ENCODE measurements at regions not wholly inside any gene's neighbourhood (a gene's known extent, or its start where the extent isn't known, plus 50 kb on each side); places are given as distances from the start of the nearest gene placed in this dataset.
A peak's percentile ranks its signal among the peaks of the same experiment; 100 is the strongest.

DNA sequence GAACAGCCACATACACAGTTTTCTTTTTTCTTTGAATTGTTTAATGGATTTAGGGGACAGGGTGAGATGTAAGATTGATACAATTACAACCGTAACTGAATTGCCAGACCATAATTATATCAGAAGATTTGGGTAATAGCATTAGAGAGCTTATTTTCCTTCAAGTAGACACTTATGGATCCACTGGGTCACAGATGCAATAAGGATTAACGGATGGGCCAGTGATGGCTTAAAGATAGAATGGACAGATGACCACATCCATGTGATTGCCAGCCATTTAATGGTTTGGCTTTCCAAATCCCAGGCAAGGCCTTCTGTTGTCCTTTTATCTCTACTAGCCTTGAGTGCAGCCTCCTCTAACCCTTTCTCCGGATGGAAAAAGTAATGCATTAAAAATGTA lies 94.7 kb upstream of the NUDT12 start:
- H3K4me3 ChIP-seq (ENCODE audit: low read length), result no peak overlapping the region
- TF ChIP-seq, protein P1, sequence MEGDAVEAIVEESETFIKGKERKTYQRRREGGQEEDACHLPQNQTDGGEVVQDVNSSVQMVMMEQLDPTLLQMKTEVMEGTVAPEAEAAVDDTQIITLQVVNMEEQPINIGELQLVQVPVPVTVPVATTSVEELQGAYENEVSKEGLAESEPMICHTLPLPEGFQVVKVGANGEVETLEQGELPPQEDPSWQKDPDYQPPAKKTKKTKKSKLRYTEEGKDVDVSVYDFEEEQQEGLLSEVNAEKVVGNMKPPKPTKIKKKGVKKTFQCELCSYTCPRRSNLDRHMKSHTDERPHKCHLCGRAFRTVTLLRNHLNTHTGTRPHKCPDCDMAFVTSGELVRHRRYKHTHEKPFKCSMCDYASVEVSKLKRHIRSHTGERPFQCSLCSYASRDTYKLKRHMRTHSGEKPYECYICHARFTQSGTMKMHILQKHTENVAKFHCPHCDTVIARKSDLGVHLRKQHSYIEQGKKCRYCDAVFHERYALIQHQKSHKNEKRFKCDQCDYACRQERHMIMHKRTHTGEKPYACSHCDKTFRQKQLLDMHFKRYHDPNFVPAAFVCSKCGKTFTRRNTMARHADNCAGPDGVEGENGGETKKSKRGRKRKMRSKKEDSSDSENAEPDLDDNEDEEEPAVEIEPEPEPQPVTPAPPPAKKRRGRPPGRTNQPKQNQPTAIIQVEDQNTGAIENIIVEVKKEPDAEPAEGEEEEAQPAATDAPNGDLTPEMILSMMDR (conservative IDR thresholded peaks at IDR 0.05; ENCODE audit: low read length), result no peak
- no peak for DNase-seq (ENCODE audit: low read depth)

DNA sequence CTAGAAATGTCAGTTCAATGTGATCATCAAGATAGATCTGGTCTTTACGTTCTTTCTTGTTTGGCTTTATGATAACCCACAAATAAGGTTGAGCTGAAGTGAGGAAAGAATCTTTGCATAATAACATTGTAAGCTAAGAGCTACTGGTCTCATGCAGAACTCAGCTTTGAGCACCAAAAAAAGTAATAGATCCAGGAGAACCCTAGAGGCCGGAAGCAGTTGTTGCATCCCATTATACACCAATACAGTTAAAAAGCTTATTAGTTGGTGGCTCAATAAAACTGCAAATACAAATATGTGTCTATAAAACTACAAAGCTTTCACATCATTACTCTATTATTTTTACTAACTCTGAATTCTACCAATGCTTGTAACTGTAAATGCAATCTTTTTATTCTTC lies 85.5 kb upstream of the NUDT12 start:
- TF ChIP-seq, protein P1 (conservative IDR thresholded peaks at IDR 0.05; ENCODE audit: low read length), result no peak
- DNase-seq (ENCODE audit: low read depth), result no peak
- H3K4me3 ChIP-seq (ENCODE audit: low read length), result no peak overlapping the region

DNA sequence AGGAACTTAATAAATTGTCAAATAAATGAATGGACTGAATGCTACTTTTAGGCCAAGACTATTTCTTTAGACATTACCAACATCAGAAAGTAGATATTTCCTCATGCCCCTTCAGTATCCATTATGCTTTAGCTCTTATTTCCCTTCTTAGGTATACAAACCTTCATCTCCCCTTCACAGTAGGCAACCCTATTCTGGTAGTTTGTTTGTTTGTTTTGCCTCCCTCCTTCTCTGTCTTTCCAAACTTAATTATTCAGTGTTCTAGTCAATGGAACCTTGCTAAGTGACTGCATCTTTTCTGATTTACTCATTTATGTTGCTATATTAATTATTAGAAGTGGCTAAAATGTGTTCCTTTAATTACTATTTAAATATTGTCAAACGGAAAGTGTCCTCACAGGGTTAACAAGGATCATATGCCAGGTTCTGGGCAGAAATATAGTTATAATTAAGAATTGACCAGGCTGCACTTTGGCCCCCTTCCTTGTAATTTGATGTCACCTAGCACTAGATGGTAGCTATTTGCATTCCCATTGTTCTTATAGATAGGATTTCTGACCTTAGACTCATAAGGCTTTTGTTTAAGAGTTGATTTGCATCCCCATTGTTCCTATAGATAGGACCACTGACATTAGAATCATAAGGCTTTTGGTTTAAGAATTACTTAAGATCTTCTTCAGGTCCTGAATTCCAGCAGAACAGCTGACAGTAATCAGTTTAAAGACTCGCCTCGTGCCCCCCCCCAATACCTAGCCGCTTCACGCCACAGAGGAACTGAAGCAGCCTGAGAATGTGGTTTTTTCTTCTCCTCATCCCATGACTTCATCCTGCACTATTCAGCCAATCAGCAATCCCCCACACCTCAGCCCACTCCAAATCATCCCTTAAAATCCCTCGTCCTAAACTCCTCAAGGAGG lies 84.4 kb upstream of the NUDT12 start:
- H3K4me3 ChIP-seq (ENCODE audit: low read length), result no peak overlapping the region

DNA sequence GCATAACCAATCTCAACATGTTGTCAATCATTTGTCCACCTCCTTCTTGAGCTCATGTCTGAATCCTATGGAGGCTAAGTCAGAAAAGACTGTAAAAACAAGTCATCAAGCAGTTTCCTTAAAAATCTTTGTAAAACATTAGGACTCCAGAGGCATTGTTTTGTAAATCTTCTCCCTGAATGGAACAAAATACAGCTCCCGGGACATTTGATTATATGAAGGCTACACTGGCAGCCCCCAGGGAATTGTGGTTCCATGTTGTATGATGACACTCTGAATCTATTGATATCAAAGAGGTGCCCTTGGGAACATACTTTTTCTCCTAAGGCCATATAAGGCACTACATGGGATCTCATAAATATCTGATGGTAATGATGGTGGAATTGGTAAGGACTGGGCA lies 83.2 kb upstream of the NUDT12 start:
- no peak overlapping the region for H3K4me3 ChIP-seq (ENCODE audit: low read length)
- no peak for DNase-seq (ENCODE audit: low read depth)
- TF ChIP-seq, protein P1 (conservative IDR thresholded peaks at IDR 0.05; ENCODE audit: low read length), result no peak

More for the DNA sequence above, 84.4 kb upstream of the NUDT12 start:
- TF ChIP-seq, protein P1 (conservative IDR thresholded peaks at IDR 0.05; ENCODE audit: low read length), result no peak
- no peak for DNase-seq (ENCODE audit: low read depth)

DNA sequence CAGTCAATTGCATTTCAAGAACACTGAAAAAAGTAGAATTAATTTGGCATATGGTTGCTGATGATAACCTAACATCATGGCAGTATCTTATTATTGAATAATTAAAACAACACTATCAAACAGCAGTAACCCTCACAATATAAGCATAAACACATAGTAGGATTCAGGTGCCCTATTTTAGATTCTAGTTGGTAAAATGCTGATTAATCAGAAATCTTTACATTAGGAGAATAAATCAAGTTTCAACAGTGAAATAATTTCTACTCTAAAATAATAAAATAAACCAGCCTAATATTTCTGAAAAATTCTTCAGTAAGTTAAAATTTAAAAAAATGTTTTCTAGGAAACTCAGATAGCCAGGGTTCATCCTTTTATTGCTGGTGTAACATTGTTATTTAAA lies 76.4 kb upstream of the NUDT12 start:
- TF ChIP-seq, protein P1 (conservative IDR thresholded peaks at IDR 0.05; ENCODE audit: low read length), result no peak
- H3K4me3 ChIP-seq (ENCODE audit: low read length), result no peak overlapping the region
- DNase-seq (ENCODE audit: low read depth), result no peak

DNA sequence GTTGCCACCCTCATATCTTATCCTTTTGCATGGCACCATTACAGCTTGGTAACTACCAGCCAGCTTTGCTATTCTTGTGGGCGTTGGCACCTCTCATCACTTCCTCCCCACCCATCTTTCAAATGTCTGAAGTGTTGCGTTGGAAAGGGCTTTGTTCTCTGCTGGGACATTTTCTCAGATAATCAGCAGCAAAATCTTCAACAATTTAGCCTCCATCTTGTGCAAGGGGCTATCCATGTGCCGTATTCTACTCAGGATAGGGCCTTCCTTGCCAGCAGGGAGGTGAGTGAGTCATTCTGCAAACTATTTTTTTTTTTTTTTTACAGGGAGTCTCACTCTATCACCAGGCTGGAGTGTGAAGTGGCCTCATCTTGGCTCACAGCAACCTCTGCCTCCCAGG lies 62.1 kb upstream of the NUDT12 start:
- TF ChIP-seq, protein P1 (conservative IDR thresholded peaks at IDR 0.05; ENCODE audit: low read length), result no peak
- no peak for DNase-seq (ENCODE audit: low read depth)
- H3K4me3 ChIP-seq (ENCODE audit: low read length), result no peak overlapping the region

DNA sequence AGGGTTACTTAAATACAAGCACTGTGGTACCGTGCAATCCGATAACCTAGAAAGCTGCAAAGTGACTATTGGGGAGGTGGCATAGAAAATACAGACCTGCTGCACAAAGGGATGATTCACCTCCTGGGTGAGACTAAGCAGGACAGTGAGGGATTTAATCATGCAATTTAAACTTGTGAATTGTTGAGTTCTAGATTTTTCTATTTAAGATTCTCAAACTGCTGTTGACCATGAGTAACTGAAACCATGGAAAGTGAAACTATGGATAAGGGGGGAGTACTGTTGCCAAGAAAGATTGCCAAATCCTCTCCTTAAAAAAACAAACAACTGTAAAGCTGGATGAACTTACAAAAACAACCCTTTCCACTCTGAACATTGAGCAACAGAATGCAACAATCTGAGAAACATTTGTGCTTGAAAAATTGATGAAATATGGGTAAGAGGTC lies 61.5 kb upstream of the NUDT12 start:
- TF ChIP-seq, protein P1 (conservative IDR thresholded peaks at IDR 0.05; ENCODE audit: low read length), result no peak
- DNase-seq (ENCODE audit: low read depth), result peak; percentile 34
- H3K4me3 ChIP-seq (ENCODE audit: low read length), result no peak overlapping the region
